SIG-M5 (cell line): ENCODE measurements at regions not wholly inside any gene's neighbourhood (a gene's known extent, or its start where the extent isn't known, plus 50 kb on each side); places are given as distances from the start of the nearest gene placed in this dataset.

Experiments used
- DNase-seq: peaks from one replicate; lab custom pipeline; 2025; lab: John Stamatoyannopoulos, UW

- DNase-seq, result no peak
Measured at GRCh38 chr15:94535298-94536048, 304.1 kb downstream of the MCTP2 start.

- DNase-seq, result no peak
Measured at GRCh38 chr15:94536549-94536948, 305.2 kb downstream of the MCTP2 start.

- DNase-seq, result no peak
Measured at GRCh38 chr15:94538280-94538679, 306.9 kb downstream of the MCTP2 start.

GRCh38 chr15:94542391-94542790 lies 311.0 kb downstream of the MCTP2 start:
- no peak for DNase-seq

GRCh38 chr15:94546808-94547207 lies 315.4 kb downstream of the MCTP2 start:
- no peak for DNase-seq

- DNase-seq, result no peak
Measured at GRCh38 chr15:94547711-94548110, 316.4 kb downstream of the MCTP2 start.

- no peak for DNase-seq
Measured at GRCh38 chr15:94555841-94556519, 324.6 kb downstream of the MCTP2 start.

- DNase-seq, result no peak
Measured at GRCh38 chr15:94561036-94561689, 329.8 kb downstream of the MCTP2 start.

- no peak for DNase-seq
Measured at GRCh38 chr15:94563456-94563855, 332.1 kb downstream of the MCTP2 start.

- DNase-seq, result no peak
Measured at GRCh38 chr15:94576889-94577533, 345.6 kb downstream of the MCTP2 start.

GRCh38 chr15:94579286-94579685 lies 347.9 kb downstream of the MCTP2 start:
- no peak for DNase-seq

GRCh38 chr15:94580211-94580885 lies 349.0 kb downstream of the MCTP2 start:
- no peak for DNase-seq

- no peak for DNase-seq
Measured at GRCh38 chr15:94582368-94582767, 351.0 kb downstream of the MCTP2 start.

GRCh38 chr15:94584833-94585244 lies 353.5 kb downstream of the MCTP2 start:
- DNase-seq, result no peak

- DNase-seq, result no peak
Measured at GRCh38 chr15:94586099-94586498, 354.7 kb downstream of the MCTP2 start.

GRCh38 chr15:94587113-94587512 lies 355.8 kb downstream of the MCTP2 start:
- no peak for DNase-seq

GRCh38 chr15:94588993-94589392 lies 357.6 kb downstream of the MCTP2 start:
- no peak for DNase-seq

- no peak for DNase-seq
Measured at GRCh38 chr15:94592495-94592894, 361.1 kb downstream of the MCTP2 start.

GRCh38 chr15:94596707-94597106 lies 365.3 kb downstream of the MCTP2 start:
- no peak for DNase-seq

- DNase-seq, result no peak
Measured at GRCh38 chr15:94600505-94600904, 369.1 kb downstream of the MCTP2 start.

GRCh38 chr15:94602754-94603470 lies 371.6 kb downstream of the MCTP2 start:
- no peak for DNase-seq
